ENCODE measurements at regions not wholly inside any gene's neighbourhood (a gene's known extent, or its start where the extent isn't known, plus 50 kb on each side); places are given as distances from the start of the nearest gene placed in this dataset.

GRCh38 chr3:43156812-43157455 lies 51.1 kb upstream of the POMGNT2 start:
- no peak for DNase-seq (ENCODE audit: low read depth, low spot score)
- ChIA-PET CTCF (interaction anchor here (0.8 to 13.0 kb wide), 8 partner anchors 14 to 345 kb away, joined by 3 to 241 read pairs (median 3); no protein-coding TSS in a partner anchor), POLR2A (no interaction called here)
- TF ChIP-seq CTCF (IDR thresholded peaks at IDR 0.05; ENCODE audit: insufficient read depth, low read length, missing control alignments) = no peak
- no peak overlapping the region for H3K4me3 ChIP-seq (ENCODE audit: low read depth, low read length)

- no peak overlapping the region for H3K4me3 ChIP-seq (ENCODE audit: low read depth, low read length)
- ChIA-PET CTCF (interaction anchor here (0.6 to 13.0 kb wide), 21 partner anchors 9 to 348 kb away, joined by 3 to 241 read pairs (median 3); no protein-coding TSS in a partner anchor), POLR2A (no interaction called here)
- peak; percentile 75 for TF ChIP-seq CTCF (IDR thresholded peaks at IDR 0.05; ENCODE audit: insufficient read depth, low read length, missing control alignments)
- DNase-seq (ENCODE audit: low read depth, low spot score) = peak; percentile 41
Observed at GRCh38 chr3:43155464-43156121, 49.7 kb upstream of the POMGNT2 start.

Data from AG04449 (cell line).